HG03280 (cell line): ENCODE measurements at regions not wholly inside any gene's neighbourhood (a gene's known extent, or its start where the extent isn't known, plus 50 kb on each side); places are given as distances from the start of the nearest gene placed in this dataset.
A peak's percentile ranks its signal among the peaks of the same experiment; 100 is the strongest.

ENCODE experiments used
- ATAC-seq: cut with Tn5 transposase; IDR thresholded peaks from one replicate; pipeline ENCODE4 v1.9.1; 2021; ENCODE audit warnings: mild to moderate bottlenecking, moderate library complexity; ENCODE audit not compliant: unreplicated experiment

DNA sequence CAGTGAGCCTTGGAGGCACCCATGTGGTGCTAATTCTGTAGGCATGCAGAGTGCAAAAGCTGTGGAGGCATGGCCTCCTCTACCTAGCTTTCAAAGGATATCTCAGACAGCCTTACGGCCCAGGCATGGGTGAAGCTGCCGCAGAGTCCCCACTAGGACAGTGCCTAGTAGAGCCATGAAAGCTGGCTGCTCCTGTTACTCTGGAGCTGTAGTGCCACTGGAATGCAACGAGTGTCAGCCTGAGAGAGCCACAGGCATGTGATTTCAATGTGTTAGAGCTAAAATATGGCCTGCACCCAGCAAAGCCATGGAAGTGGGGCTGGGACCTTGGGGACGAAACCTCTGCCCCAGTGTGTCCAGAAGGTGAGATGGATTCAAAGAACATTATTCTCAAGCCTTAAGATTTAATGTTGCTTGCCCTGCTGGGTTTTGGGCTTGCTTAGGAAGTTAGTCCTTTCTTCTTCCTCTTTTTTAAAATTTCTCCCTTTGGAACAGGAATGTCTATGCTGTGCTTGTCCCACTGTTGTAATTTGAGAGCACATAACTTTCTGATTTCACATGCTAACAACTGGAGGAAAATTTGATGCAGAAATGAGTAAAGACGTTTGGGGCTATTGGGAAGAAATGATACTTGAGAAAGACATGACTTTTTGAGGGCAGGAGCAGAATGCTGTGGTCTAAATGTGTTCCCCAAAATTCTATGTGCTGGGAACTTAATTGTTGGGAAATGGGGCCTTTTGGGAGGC lies 298.4 kb downstream of the PSAT1 start:
- ATAC-seq, result no peak

DNA sequence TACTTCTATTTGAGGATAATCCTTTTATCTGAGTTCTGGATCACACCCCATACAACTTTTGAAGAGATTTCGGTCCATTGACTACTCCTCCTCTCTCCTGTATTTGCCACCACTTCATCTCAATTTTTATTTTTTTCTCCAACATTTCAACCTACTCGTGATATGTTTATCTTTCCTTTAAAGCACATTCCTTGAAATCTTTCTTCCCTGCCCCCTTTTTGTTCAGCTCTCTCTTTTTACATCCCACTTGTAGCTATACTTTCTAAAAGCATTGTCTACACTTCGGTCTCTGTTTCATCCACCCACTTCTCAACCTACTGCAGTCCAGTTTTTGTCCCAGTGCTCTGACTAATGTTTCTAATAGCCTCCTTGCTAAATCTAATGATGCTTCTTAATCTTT lies 299.4 kb downstream of the PSAT1 start:
- no peak for ATAC-seq

DNA sequence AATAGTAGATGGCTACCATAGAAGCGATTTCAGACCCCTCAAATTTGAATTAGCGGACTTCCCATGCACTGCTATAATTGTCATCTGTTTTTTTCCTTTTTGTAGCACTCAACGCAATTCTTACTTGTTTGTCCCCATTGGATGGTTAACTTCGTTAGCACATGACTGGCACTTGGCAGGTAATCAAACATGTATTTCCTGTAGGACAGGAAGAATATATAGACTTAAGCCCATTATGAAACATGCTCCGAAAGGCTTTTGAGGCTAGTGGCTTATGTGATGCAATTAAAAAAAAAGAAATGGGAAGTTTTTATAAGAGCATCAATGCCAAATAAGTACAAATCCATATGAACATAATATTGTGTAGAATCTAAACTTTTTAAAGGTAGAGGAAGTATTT lies 301.2 kb downstream of the PSAT1 start:
- ATAC-seq, result no peak

DNA sequence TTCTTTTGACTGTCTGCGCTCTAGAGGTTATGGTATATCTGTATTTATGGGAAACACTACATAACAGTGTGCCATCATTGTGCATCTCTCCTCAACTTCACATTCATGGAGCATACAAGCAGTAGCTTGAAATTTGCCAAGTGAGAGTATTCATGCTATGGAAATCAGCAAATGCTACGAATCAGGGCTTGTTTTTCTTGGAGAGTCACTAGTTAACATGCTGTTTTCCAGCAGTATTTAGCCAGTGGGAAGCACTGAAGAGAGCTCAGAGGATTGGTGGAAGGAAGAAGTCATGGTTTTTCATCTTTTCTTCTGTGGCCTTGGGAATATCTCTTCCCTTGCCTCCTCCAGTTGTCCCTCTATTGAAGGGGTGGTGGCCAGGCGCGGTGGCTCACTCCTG lies 303.0 kb downstream of the PSAT1 start:
- ATAC-seq, result no peak

DNA sequence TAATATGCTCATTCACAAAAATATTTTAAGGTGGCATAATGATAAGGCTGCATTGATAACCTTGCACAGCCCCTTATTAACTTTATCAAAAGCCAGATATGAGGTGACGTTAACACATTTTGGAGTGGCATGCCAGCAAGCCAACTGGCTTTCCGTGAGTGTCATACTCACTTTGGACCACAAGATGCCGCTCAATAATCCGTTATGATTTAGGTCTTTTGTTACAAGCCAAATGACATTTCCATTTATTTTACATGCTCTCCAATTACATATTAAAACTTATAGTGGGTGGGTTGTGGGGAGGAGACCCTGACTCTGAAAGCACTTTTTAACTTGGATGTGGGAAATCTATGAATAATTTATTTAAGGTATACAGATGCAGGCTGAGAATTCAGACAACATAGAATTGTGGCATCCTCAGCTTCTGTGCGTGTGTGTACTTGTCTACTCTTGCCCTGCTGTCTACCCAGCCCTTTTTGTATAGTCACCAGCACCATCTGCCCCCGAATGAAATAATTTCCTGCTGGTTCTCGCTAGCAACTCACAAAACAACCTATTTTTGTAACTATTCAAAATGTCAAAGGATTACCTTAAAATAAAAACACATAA lies 305.1 kb downstream of the PSAT1 start:
- ATAC-seq, result peak; percentile 70

DNA sequence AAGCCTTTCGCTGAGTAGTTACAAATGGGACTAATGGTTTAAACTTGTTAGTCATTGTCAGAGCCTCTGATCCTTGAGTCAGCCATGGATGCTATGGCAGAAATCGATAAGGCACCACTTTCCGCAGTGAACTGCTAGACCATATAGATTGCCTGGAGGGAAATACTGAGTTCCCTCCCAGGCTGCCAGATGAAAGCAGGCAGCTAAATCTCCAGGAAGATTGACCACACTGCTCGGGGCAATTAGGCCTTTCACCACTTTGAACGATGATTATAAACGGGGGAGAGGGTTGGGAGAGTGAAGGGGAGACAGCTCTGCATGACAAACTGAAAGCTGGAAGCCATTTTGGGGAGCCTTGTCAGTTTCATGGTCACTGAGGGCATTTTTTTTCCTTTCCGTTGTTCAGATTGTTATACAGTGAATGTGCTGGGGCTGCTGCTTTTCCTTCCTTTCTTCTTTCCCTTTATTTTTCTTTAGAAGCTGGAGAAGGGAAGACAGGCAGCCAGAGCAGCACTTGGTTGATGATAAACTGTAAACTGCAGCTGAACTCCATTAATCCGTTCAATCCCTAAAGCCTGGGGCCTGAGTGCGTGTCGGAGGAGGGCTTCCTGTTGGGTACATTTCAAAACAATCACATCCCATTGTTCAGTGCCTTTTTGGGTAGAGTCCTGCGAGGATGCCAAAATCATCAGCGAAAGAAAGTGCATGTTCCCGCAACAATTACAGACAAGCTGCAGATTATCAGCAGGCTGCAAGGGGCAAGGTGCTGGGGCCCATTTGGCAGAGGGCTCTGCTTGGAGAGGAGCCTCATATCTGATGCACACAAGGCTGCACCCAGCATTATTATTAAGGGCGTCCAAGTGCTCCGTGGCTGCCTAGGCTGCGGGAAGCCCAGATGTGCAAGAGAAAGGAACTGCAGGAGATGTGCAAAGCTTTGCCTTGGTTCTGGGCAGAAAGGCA lies 308.4 kb downstream of the PSAT1 start:
- ATAC-seq, result no peak

DNA sequence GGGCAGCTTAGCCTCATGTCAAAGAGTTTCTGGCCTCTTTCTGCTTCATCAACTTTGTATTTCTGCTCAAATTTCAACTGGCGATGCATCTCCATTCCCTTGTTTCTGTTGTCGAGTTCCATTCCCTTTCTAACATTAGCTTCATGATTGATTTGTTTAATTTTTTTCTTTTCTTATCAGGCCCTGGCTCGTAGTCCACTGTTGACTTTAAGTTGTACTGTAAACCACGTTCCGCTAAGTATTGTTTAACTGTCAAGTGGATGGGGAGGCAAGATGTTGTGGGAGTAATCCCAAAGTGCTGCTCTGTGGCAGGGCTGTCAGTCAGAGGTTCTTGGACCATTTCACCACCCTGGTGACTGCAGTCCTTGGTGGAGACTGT lies 309.1 kb downstream of the PSAT1 start:
- no peak for ATAC-seq

DNA sequence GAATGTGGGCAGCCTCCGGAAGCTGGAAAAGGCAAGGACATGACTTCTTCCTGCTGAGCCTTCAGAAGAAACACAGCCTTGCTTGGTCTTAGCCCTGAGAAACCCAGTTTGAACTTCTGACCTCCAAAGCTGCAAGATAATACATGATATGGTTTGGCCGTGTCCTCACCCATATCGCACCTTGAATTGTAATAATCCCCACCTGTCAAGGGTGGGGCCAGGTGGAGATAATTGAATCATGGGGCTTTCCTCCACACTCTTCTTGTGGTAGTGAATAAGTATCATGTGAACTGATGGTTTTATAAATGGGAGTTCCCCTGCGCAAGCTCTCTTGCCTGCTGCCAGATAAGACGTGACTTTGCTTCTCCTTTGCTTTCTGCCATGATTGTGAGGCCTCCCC lies 310.9 kb downstream of the PSAT1 start:
- no peak for ATAC-seq

DNA sequence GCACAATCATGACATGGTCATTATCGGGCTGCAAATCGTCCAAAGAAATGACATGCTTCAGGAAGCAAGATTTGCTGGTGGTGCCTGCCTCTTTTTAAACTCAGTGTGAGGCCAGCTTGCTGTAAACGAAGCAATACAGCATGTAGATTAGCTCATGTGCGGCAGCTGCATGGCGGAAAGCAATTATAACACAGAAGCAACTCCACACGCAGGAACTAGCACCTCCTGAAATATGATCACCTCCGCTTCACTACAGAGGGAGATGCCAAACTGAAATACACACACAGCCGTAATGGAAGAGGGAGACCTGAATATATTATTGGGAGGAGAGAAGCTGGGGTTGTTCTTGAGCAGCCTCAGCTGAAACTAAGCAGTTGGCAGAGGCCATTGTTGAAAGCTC lies 312.5 kb downstream of the PSAT1 start:
- no peak for ATAC-seq

DNA sequence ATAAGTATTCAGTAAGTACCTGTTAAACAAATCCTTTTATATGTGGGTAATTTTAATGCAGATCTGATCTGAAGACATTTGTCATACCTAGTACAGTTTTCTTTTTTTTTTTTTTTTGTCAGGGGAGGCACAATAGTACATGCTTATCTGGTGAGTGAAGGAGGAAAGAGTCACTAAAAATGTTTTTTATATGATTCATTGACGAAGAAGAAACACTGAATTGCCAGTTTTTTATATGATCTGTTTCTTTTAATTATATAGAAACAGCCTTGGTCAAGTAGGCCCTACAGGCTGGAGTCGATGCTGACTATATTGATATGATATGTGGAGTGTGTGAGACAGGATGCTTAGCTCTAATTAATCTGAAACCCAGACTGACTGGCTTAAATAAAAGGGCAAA lies 315.2 kb downstream of the PSAT1 start:
- no peak for ATAC-seq

DNA sequence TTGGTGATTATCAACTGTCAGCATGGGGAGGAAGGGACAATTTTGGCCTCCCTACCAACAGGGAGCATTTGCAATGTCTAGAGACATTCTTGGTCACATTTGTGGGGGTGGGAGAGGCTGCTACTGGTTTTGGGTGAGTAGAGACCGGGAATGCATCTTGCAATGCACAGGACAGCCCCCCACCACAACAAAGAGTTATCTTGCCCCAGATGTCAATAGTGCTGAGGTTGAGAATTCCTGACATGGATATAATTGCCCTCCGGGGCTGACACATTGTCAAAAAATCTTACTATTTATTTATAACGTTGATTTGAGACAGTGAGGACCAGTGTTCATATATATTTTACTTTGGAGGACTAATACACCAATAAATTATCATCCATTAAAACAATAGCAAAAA lies 316.1 kb downstream of the PSAT1 start:
- no peak for ATAC-seq

DNA sequence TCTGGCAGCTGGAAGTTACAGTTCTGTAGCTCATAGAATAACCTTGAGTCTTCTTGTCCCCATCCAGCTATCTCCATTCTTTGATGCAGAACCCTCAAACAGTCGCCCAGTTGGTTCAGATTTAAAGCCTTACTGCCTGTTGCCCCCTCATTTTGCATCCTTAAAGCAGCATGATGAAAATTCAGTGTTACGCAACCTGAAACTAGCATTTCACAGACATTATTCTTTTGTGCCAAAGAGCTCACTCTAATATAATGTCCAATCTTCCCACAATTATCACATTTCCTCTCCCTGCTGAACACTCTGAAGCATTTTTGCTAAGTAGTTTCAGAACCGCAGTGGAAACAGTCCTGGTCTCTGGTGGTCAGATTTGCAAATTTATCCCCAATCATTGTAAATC lies 318.0 kb downstream of the PSAT1 start:
- no peak for ATAC-seq

DNA sequence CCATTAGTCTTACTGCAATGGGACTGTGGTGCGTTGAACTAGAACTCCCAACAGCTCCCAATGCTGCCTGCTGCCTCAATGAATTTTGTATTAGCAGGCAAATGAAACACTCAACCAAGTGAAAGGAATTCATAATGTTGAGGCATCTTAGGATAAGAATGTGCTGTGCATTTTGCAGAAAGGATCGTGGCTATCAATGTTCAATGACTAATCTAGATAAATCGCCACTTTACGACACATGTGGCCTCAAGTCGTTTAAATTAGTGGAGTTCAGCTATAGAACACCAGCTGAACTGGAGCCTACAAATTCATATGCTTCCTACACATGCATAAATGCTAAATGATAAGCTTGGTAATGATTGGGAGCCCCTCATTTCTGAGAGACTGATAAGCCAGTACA lies 318.4 kb downstream of the PSAT1 start:
- ATAC-seq, result no peak

DNA sequence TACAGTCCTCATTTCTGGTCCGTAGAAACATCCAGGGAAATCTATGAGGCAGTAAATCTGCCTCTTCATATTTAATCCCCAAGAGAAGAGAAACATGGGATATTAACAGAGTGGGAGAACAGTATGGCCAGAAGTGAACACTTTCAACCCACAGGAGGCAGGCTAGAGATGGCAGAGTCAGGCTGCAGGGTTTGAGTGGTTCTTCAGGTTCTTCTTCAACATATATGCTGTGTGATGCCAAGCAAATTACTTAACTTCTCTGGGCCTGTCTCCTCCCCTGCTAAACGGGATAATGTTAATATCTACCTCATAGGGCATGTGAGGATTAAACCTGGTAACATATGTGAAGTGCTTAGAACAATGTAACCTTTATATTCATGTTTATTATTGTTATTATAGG lies 321.8 kb downstream of the PSAT1 start:
- no peak for ATAC-seq

DNA sequence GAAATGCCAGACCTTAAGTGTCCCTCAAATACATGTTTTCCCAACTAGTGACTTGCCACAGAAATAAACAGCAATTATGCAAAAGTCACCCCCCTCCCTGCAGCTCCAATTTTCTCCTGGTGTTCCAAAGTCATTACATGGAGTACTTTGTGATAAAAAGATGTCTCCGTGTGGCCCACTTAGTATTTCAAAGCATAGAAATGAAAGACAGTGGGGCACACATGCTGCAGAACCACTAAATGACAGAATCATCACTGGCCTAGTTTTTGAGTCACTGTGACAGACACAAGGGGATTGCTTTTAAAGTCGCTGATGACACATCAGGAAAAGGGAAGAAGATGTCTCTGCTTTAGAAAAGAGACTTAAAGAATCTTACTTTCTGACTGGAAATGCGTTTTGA lies 323.4 kb downstream of the PSAT1 start:
- ATAC-seq, result no peak

DNA sequence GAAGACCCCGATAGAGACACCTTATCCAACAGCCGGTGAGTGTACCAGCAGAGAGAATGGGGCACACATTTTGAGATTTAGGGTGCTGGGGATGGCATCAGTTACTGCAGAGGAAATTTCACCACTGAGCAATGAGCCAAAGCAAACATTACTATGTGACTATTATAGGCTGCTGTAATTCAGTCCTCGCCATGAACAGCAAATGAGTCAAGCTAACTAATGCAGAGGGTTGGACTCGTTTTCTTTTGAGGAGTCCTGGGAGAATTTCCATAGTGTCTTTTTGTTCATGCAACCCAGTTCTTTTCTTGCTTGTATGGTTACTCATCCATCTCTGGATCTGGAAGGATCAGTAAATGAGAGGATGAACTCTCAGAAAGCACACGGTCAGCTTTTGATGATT lies 323.8 kb downstream of the PSAT1 start:
- ATAC-seq, result no peak

DNA sequence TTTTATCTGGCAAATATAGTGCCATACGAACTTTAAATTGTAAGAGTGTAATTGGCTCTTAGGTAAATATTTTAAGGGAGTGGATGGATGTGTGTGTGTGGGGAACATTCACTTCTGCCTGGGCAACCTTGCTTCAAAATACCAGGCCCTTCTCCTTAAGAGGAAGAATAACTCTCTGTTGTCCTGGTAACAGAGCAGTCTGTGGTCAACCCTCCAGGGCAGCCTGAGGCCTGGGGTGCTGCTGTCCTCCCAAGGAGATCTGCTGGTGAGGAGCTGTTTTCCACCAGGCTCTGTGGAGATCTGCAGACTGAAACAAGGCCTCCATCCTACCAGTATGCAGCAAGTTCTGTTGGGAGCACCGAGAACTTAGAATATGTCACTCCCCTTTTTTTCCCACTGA lies 325.2 kb downstream of the PSAT1 start:
- no peak for ATAC-seq

DNA sequence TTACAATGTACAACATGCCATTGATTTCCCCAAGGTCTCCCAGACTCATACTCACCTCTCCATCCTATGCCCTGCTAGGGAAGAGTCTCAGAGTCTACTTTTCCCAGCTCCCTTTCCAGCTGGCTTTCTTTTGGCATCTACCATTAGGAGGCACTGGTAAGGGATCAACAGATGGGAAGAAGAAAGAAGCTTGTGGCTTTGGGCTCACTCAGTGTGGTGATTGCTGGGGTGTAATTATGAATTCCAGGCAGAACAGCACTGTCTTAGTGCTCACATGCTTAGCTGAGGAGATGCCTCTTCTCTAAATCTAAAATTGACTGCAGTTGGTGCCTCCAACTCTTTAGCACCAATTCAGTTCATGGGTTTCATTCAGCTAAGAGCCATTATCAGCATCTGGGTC lies 330.0 kb downstream of the PSAT1 start:
- ATAC-seq, result no peak

DNA sequence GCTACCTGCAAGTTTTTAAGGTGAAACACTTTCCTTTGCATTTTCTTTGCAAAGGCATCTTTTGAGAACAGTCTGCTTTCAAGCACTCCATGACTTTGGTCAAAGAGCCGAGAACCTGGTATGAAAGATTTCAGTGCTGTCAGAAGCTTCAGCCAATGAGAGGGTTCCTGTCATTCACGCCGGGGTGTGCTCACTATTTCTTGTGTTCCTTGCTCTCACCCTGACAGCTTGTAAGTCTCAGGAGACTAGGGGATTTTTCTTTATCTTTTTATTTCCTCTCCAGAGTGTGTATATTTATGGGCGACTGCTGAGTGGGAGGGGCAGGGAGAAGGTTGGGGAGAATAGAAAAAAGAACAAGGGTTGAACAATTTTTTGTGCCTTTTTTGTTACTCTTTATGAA lies 334.0 kb downstream of the PSAT1 start:
- no peak for ATAC-seq

DNA sequence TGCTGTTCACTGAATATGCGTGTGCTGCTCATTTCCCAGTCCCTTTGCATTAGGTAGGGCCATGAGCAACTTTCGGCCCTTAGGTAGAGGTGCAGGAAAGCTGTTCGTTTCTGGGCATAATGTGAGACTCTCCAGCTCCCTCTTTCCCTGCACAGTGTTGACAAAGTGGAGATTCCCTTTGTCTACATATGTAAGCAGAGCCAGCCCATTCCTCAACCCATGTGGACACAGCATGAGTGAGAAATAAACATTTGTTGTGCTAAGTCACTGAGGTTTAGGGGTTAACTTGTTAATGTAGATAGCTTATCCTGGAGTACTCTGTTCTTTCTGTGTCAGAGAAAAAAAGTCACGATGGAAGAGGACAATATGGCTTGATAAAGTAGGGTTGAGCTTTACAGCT lies 343.8 kb downstream of the PSAT1 start:
- no peak for ATAC-seq

DNA sequence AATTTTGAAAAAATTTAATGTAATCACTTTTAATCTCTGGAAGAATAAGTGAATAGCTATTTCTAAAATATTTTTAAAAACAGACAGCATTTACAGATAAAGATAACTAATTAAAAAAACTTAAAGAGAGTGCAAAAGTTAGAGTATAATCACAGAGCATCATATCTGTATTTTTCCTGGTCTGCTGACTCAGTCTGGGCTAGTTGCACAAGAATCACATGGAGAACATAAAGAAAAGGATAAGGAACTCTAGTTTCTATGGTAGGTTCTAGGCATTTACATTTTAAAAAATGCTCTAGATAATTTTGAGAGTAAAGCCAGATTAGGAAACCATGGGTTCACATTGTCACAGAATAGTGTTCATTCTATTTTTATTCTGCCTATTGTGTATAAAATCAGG lies 347.4 kb downstream of the PSAT1 start:
- ATAC-seq, result no peak

DNA sequence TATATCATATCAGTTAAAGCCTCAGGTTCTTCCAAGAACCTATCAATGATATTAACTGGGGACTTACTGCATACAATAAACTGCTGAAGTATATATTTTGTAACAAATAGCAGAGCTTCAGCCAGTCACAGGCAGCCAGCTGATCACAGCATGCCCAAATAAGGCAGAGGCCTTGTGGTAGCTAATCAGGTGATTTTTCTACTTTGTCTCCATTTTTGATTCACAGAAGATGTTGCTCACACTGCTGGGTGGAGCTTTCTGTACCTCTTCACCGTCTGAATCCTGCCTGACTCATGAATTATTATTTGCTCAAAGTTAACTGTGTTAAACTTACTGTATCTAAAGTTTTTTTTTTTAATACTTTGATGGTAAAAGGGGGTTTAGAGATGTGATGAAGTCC lies 357.4 kb downstream of the PSAT1 start:
- no peak for ATAC-seq
